ENCODE measurements at regions not wholly inside any gene's neighbourhood (a gene's known extent, or its start where the extent isn't known, plus 50 kb on each side); places are given as distances from the start of the nearest gene placed in this dataset.

DNA sequence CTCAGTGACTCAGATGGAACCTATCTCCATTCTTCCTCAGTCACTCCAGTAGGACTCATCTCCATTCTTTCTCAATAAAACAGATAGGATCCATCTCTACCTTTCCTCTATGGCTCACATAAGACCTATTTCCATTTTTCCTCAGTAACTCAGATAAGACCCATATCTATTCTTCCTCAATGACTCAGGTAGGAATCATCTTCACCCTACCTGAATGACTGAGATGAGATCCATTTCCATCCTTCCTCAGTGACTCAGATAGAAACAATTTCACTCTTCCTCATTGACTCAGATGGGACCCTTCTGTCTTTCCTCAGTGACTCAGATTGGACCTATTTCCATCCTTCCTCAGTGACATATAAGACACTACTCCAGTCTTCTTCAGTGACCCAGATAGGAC lies 165.1 kb downstream of the FBXO4 start:
- TF ChIP-seq, protein P1, sequence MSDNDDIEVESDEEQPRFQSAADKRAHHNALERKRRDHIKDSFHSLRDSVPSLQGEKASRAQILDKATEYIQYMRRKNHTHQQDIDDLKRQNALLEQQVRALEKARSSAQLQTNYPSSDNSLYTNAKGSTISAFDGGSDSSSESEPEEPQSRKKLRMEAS (IDR thresholded peaks at IDR 0.05) = no peak
- TF ChIP-seq, protein P2, sequence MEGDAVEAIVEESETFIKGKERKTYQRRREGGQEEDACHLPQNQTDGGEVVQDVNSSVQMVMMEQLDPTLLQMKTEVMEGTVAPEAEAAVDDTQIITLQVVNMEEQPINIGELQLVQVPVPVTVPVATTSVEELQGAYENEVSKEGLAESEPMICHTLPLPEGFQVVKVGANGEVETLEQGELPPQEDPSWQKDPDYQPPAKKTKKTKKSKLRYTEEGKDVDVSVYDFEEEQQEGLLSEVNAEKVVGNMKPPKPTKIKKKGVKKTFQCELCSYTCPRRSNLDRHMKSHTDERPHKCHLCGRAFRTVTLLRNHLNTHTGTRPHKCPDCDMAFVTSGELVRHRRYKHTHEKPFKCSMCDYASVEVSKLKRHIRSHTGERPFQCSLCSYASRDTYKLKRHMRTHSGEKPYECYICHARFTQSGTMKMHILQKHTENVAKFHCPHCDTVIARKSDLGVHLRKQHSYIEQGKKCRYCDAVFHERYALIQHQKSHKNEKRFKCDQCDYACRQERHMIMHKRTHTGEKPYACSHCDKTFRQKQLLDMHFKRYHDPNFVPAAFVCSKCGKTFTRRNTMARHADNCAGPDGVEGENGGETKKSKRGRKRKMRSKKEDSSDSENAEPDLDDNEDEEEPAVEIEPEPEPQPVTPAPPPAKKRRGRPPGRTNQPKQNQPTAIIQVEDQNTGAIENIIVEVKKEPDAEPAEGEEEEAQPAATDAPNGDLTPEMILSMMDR (IDR thresholded peaks at IDR 0.05 in 2 of 3, conservative IDR thresholded peaks at IDR 0.05 in 1 of 3; ENCODE audit: borderline replicate concordance in 1 of 3, insufficient read depth in 1 of 3, low read depth in 2 of 3, low read length in 2 of 3) = no peak
